Neuronal stem cell (in vitro differentiated cells): ENCODE measurements at regions not wholly inside any gene's neighbourhood (a gene's known extent, or its start where the extent isn't known, plus 50 kb on each side); places are given as distances from the start of the nearest gene placed in this dataset.

Experiments
- DNase-seq: peaks from one replicate; pipeline ENCODE4 v3.0.0-alpha.2; 2013; ENCODE audit warnings: low spot score
- H2AFZ ChIP-seq: one replicate; pipeline ENCODE4 v1.6.1; 2013; ENCODE audit warnings: mild to moderate bottlenecking, low read length, inconsistent platforms
- H2AK5ac ChIP-seq: 2 replicates; pipeline ENCODE4 v1.6.1; 2013; ENCODE audit warnings: low read depth, mild to moderate bottlenecking, inconsistent platforms, low read length, moderate library complexity, mixed read lengths
- H2BK120ac ChIP-seq: 2 replicates; pipeline ENCODE4 v1.6.1; 2013; ENCODE audit warnings: low read depth, mild to moderate bottlenecking, inconsistent platforms, low read length, moderate library complexity, mixed read lengths
- H2BK12ac ChIP-seq: one replicate; pipeline ENCODE4 v1.6.1; 2013; ENCODE audit warnings: low read length, inconsistent platforms
- H2BK15ac ChIP-seq: 2 replicates; pipeline ENCODE4 v1.6.1; 2013; ENCODE audit warnings: mild to moderate bottlenecking, low read length, inconsistent platforms, mixed read lengths
- H2BK5ac ChIP-seq: one replicate; pipeline ENCODE4 v1.6.1; 2013; ENCODE audit warnings: inconsistent platforms, mild to moderate bottlenecking, low read length, moderate library complexity
- H3K14ac ChIP-seq: one replicate; pipeline ENCODE4 v1.6.1; 2013; ENCODE audit warnings: low read length, inconsistent platforms
- H3K18ac ChIP-seq: 2 replicates; pipeline ENCODE4 v1.6.1; 2013; ENCODE audit warnings: low read length, inconsistent platforms
- H3K23ac ChIP-seq: 2 replicates; pipeline ENCODE4 v1.6.1; 2013; ENCODE audit warnings: low read depth, mild to moderate bottlenecking, mixed read lengths, low read length, inconsistent platforms; ENCODE audit not compliant: poor library complexity
- H3K27ac ChIP-seq: replicated peaks from 3 replicates; pipeline ENCODE4 v1.5.1; 2013; ENCODE audit warnings: low read length, inconsistent platforms
- H3K27me3 ChIP-seq, 3 experiments: 2 replicates each; pipeline ENCODE4 v1.6.1; 2013; ENCODE audit warnings: low read length in 3 of 3, mild to moderate bottlenecking in 2 of 3, inconsistent platforms in 1 of 3, low read depth in 1 of 3, mixed read lengths in 1 of 3, moderate library complexity in 1 of 3; ENCODE audit not compliant: control insufficient read depth in 3 of 3, insufficient read depth in 3 of 3
- H3K36me3 ChIP-seq, 2 donors: replicated peaks in 1 of 2; 2 replicates each; pipeline ENCODE4 v1.6.1; 2013; ENCODE audit warnings: low read length in 2 of 2; ENCODE audit not compliant: control insufficient read depth in 2 of 2, insufficient read depth in 2 of 2
- H3K4ac ChIP-seq: 2 replicates; pipeline ENCODE4 v1.6.1; 2013; ENCODE audit warnings: inconsistent platforms, mild to moderate bottlenecking, low read length, moderate library complexity
- H3K4me1 ChIP-seq, 2 donors: 1 replicate in 1 of 2; 2 replicates in 1 of 2; pipeline ENCODE4 v1.6.1; 2013; ENCODE audit warnings: low read length in 2 of 2, low read depth in 1 of 2; ENCODE audit not compliant: control insufficient read depth in 2 of 2, insufficient read depth in 1 of 2
- H3K4me2 ChIP-seq: one replicate; pipeline ENCODE4 v1.6.1; 2013; ENCODE audit warnings: mild to moderate bottlenecking, low read length, inconsistent platforms; ENCODE audit not compliant: insufficient read depth, poor library complexity, severe bottlenecking
- H3K4me3 ChIP-seq, 2 donors: 2 replicates each; pipeline ENCODE4 v1.5.1; 2013; ENCODE audit warnings: low read length in 2 of 2, mild to moderate bottlenecking in 2 of 2, inconsistent platforms in 1 of 2, moderate library complexity in 1 of 2
- H3K79me1 ChIP-seq: one replicate; pipeline ENCODE4 v1.6.1; 2013; ENCODE audit warnings: low read depth, mild to moderate bottlenecking, inconsistent platforms, low read length, moderate library complexity
- H3K9ac ChIP-seq: one replicate; pipeline ENCODE4 v1.6.1; 2013; ENCODE audit warnings: mild to moderate bottlenecking, low read depth, low read length, inconsistent platforms; ENCODE audit not compliant: poor library complexity
- H3K9me3 ChIP-seq, 2 donors: replicated peaks in 1 of 2; 2 replicates each; pipeline versions ENCODE3 to v1.6.1; 2013; ENCODE audit warnings: low read length in 2 of 2, mild to moderate bottlenecking in 2 of 2, inconsistent platforms in 1 of 2, low read depth in 1 of 2, mixed read lengths in 1 of 2, moderate library complexity in 1 of 2; ENCODE audit not compliant: control insufficient read depth in 2 of 2, insufficient read depth in 1 of 2
- H4K8ac ChIP-seq: one replicate; pipeline ENCODE4 v1.6.1; 2013; ENCODE audit warnings: low read depth, mild to moderate bottlenecking, inconsistent platforms, low read length, moderate library complexity
- H4K91ac ChIP-seq: one replicate; pipeline ENCODE4 v1.6.1; 2013; ENCODE audit warnings: low read length, low read depth, mild to moderate bottlenecking, inconsistent platforms; ENCODE audit not compliant: poor library complexity
- WGBS, 2 donors: extraction: QIAGEN DNeasy Blood & Tissue Kit; methylation state at CpG; one replicate each; pipeline ENCODE4 v1.1.7; 2013; ENCODE audit warnings: missing lambda C conversion rate in 2 of 2, mixed read lengths in 1 of 2; ENCODE audit not compliant: insufficient read length in 2 of 2, insufficient replicate concordance in 1 of 2; ENCODE audit errors: extremely low coverage in 2 of 2; 5-methylcytosine and 5-hydroxymethylcytosine counted together

DNA sequence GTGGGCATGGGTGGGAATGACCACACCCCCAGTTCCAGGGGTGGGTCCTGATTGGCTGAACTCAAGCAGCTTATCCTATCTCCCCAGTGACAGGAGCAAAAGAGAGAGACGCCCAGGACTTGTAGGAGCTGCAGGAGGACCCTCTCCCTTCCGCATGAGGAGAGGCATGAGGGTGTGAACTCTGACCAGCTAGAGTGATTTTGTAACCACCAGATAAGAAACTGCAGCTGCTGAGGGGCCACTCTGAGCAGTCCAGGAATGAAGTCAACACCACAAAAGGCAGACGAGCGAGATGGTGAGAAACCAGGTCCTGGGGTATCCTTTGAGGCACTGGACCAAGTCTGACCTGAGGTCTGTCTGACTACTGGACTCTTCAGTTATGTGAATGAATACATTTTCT is 521.9 kb downstream of the BNC2 start:
- Histone ChIP-seq H3K36me3 (no peaks in the 10 kb centered on the region), H3K27ac (no peak overlapping the region), H2AFZ (no peak overlapping the region), H3K27me3 (no peaks in the 10 kb centered on the region), H3K23ac (no peak overlapping the region), H3K9ac (no peak overlapping the region), H3K18ac (no peak overlapping the region), H2BK12ac (no peak overlapping the region), H3K4me2 (no peak overlapping the region), H3K9me3 (no peaks in the 10 kb centered on the region), H3K4me1 (peaks cover 18 to 19% of the 10 kb centered on the region in 2 donors), H2AK5ac (no peak overlapping the region), H2BK15ac (no peak overlapping the region), H3K4me3 (no peak overlapping the region), H4K91ac (no peak overlapping the region), H3K79me1 (no peaks in the 10 kb centered on the region), H3K14ac (no peak overlapping the region), H2BK5ac (no peak overlapping the region), H2BK120ac (no peak overlapping the region), H4K8ac (no peak overlapping the region), H3K4ac (no peak overlapping the region)
- DNase-seq: no peak
- no CpG with 5 or more reads among the region's 4 CpGs for WGBS, 2 donors

GRCh38 chr9:16352251-16352650 is 518.2 kb downstream of the BNC2 start:
- H2BK15ac ChIP-seq: no peak overlapping the region
- no peak overlapping the region for H3K14ac ChIP-seq
- H3K27me3 ChIP-seq: no peaks in the 10 kb centered on the region
- H3K4ac ChIP-seq: no peak overlapping the region
- no peak overlapping the region for H2AK5ac ChIP-seq
- no peak overlapping the region for H3K23ac ChIP-seq
- no peak overlapping the region for H2BK5ac ChIP-seq
- DNase-seq: no peak
- H3K79me1 ChIP-seq: no peaks in the 10 kb centered on the region
- no peak overlapping the region for H3K4me3 ChIP-seq
- no peak overlapping the region for H4K8ac ChIP-seq
- no CpG with 5 or more reads among the region's 1 CpG for WGBS, 2 donors
- H3K9me3 ChIP-seq: no peaks in the 10 kb centered on the region
- H2AFZ ChIP-seq: no peak overlapping the region
- no peak overlapping the region for H3K9ac ChIP-seq
- H3K27ac ChIP-seq: no peak overlapping the region
- no peak overlapping the region for H2BK120ac ChIP-seq
- H3K36me3 ChIP-seq: no peaks in the 10 kb centered on the region
- H2BK12ac ChIP-seq: no peak overlapping the region
- peaks cover 0 to 5% of the 10 kb centered on the region in 2 donors for H3K4me1 ChIP-seq
- H4K91ac ChIP-seq: no peak overlapping the region
- no peak overlapping the region for H3K18ac ChIP-seq
- no peak overlapping the region for H3K4me2 ChIP-seq

DNA sequence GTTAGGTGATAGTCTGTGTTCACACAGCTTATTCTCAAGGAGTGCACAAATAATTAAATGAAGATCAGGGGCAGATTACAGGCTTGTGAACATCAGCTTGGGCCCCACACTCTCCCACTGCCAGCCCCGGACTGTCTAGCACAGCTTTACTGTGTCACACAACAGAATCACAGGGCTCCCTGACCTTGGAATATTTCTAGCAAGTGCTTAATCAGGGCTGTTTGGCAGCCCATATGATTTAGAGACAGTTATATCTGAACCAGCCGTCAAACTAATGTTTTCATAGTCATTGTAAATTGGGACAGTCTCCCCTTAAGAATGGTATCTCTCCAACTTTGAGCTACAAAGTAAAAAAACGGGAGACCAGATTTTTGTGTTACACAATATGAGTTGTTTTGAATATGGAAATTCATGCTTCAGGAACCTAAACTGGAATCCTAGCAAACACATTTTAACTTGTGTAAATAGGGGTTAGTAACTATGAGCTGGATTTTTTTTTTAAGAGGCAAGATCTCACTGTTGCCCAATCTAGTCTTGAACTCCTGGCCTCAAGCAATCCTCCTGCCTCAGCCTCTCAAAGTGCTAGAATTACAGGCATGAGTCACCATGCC is 517.6 kb downstream of the BNC2 start:
- peaks cover 0 to 6% of the 10 kb centered on the region in 2 donors for H3K4me1 ChIP-seq
- no peak overlapping the region for H2AK5ac ChIP-seq
- H3K18ac ChIP-seq: no peak overlapping the region
- no peak overlapping the region for H2BK120ac ChIP-seq
- DNase-seq: no peak
- H3K14ac ChIP-seq: no peak overlapping the region
- H3K27ac ChIP-seq: no peak overlapping the region
- H3K4me3 ChIP-seq: no peak overlapping the region
- H2AFZ ChIP-seq: no peak overlapping the region
- H2BK12ac ChIP-seq: no peak overlapping the region
- no peak overlapping the region for H3K23ac ChIP-seq
- H2BK5ac ChIP-seq: no peak overlapping the region
- no peak overlapping the region for H4K91ac ChIP-seq
- no peaks in the 10 kb centered on the region for H3K79me1 ChIP-seq
- no peaks in the 10 kb centered on the region for H3K9me3 ChIP-seq
- no peaks in the 10 kb centered on the region for H3K36me3 ChIP-seq
- no peak overlapping the region for H4K8ac ChIP-seq
- no peak overlapping the region for H2BK15ac ChIP-seq
- no peak overlapping the region for H3K4me2 ChIP-seq
- H3K4ac ChIP-seq: no peak overlapping the region
- no peaks in the 10 kb centered on the region for H3K27me3 ChIP-seq
- WGBS, 2 donors: no CpG with 5 or more reads among the region's 3 CpGs
- no peak overlapping the region for H3K9ac ChIP-seq

DNA sequence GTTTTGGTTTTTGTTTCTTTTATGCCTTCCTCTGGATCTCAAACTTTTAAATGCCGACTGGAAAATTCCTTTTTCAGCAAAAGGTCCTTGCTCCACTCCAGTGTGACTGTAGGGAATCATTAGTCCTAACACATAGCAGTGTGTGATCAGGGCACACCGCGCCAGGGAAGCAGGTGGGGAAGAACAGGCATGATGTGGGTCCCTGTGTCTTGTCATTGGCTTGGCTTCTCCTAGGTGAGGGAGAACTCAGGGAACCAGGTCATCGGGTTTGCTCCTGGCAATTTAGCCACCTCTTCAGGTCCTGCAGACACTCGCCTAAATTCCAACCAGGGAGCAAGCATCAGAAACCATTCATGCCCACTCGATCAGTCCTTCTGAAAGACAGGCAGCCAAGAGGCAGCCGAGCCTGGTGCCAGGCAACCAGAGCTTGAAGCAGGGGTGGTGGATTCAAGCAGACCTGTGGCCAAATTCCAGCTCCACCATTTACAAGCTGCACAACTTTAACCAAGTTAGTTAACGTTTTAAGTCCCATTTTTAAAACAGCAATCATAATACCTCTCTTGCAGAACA is 514.2 kb downstream of the BNC2 start:
- H3K23ac ChIP-seq: no peak overlapping the region
- no peak overlapping the region for H3K4me3 ChIP-seq
- H2AK5ac ChIP-seq: no peak overlapping the region
- no peak overlapping the region for H3K27ac ChIP-seq
- H3K14ac ChIP-seq: no peak overlapping the region
- H3K4ac ChIP-seq: no peak overlapping the region
- no peak overlapping the region for H3K18ac ChIP-seq
- no peaks in the 10 kb centered on the region for H3K79me1 ChIP-seq
- no peaks in the 10 kb centered on the region for H3K9me3 ChIP-seq
- no peaks in the 10 kb centered on the region for H3K36me3 ChIP-seq
- no peaks in the 10 kb centered on the region for H3K27me3 ChIP-seq
- no peak overlapping the region for H2AFZ ChIP-seq
- no CpG with 5 or more reads among the region's 8 CpGs for WGBS, 2 donors
- H4K91ac ChIP-seq: no peak overlapping the region
- no peak overlapping the region for H2BK12ac ChIP-seq
- no peak overlapping the region for H2BK5ac ChIP-seq
- no peak overlapping the region for H3K9ac ChIP-seq
- no peak for DNase-seq
- no peak overlapping the region for H4K8ac ChIP-seq
- H3K4me1 ChIP-seq: peaks cover 0 to 10% of the 10 kb centered on the region in 2 donors
- no peak overlapping the region for H2BK120ac ChIP-seq
- H3K4me2 ChIP-seq: no peak overlapping the region
- no peak overlapping the region for H2BK15ac ChIP-seq
